IMR-90 (cell line): ENCODE measurements at regions not wholly inside any gene's neighbourhood (a gene's known extent, or its start where the extent isn't known, plus 50 kb on each side); places are given as distances from the start of the nearest gene placed in this dataset.

Experiments
- ATAC-seq: fragments of 200-7000 bp; cut with Tn5 transposase; 2 replicates; pipeline ENCODE4 v1.9.1; 2020; ENCODE audit warnings: low read depth, mild to moderate bottlenecking, moderate library complexity
- BruUV-seq: library from RNA; stranded (reverse); fragments of 400-500 nt; replicated peaks from 2 replicates; lab custom pipeline; 2021; lab: Mats Ljungman, UMichigan
- CTCF ChIA-PET: fragments of 300-600 bp; formaldehyde crosslinking; extraction: SDS; loops from one replicate; lab custom pipeline; 2021; ENCODE audit warnings: antibody characterized with exemption; lab: Yijun Ruan, JAX
- POLR2A ChIA-PET: fragments of 300-600 bp; sonication (Branson Sonifier 250); formaldehyde crosslinking; loops from one replicate; lab custom pipeline; 2022; ENCODE audit warnings: antibody characterized with exemption; ENCODE audit not compliant: unreplicated experiment; lab: Charles Lee
- DNase-seq: peaks from one replicate; pipeline ENCODE4 v3.0.0; 2013
- H2AFZ ChIP-seq: replicated peaks from 2 replicates; pipeline ENCODE3; 2013; ENCODE audit warnings: low read length, mild to moderate bottlenecking; ENCODE audit not compliant: poor library complexity
- H2AK5ac ChIP-seq: 2 replicates; pipeline ENCODE4 v1.6.1; 2013; ENCODE audit warnings: low read depth, low read length, inconsistent platforms
- H2AK9ac ChIP-seq: replicated peaks from 2 replicates; pipeline ENCODE3; 2013; ENCODE audit warnings: mild to moderate bottlenecking, low read depth, low read length, moderate library complexity; ENCODE audit not compliant: poor library complexity
- H2BK120ac ChIP-seq: 2 replicates; pipeline ENCODE4 v1.6.1; 2013; ENCODE audit warnings: low read depth, low read length, inconsistent platforms
- H2BK15ac ChIP-seq: 3 replicates; pipeline ENCODE4 v1.6.1; 2013; ENCODE audit warnings: low read depth, low read length, inconsistent platforms
- H2BK20ac ChIP-seq: 2 replicates; pipeline ENCODE4 v1.6.1; 2013; ENCODE audit warnings: low read depth, mild to moderate bottlenecking, inconsistent platforms, low read length, moderate library complexity
- H2BK5ac ChIP-seq: 2 replicates; pipeline ENCODE4 v1.6.1; 2013; ENCODE audit warnings: mild to moderate bottlenecking, low read depth, low read length, inconsistent platforms; ENCODE audit not compliant: poor library complexity, severe bottlenecking
- H3K14ac ChIP-seq: replicated peaks from 2 replicates; pipeline ENCODE4 v1.6.1; 2013; ENCODE audit warnings: low read depth, low read length, inconsistent platforms
- H3K18ac ChIP-seq: 2 replicates; pipeline ENCODE4 v1.6.1; 2013; ENCODE audit warnings: low read depth, low read length, control low read depth
- H3K23ac ChIP-seq: 2 replicates; pipeline ENCODE4 v1.6.1; 2013; ENCODE audit warnings: low read depth, low read length, inconsistent platforms
- H3K27ac ChIP-seq: 2 replicates; pipeline ENCODE4 v1.5.1; 2013; ENCODE audit warnings: mild to moderate bottlenecking, control low read depth, low read length; ENCODE audit not compliant: insufficient read depth
- H3K27me3 ChIP-seq: 2 replicates; pipeline ENCODE4 v1.6.1; 2013; ENCODE audit warnings: low read length; ENCODE audit not compliant: control insufficient read depth, insufficient read depth
- H3K36me3 ChIP-seq: 2 replicates; pipeline ENCODE4 v1.6.1; 2013; ENCODE audit warnings: low read length, mixed read lengths; ENCODE audit not compliant: control insufficient read depth, insufficient read depth
- H3K4ac ChIP-seq: 2 replicates; pipeline ENCODE4 v1.6.1; 2013; ENCODE audit warnings: low read depth, low read length, inconsistent platforms
- H3K4me1 ChIP-seq: 2 replicates; pipeline ENCODE4 v1.6.1; 2013; ENCODE audit warnings: low read length, mixed read lengths; ENCODE audit not compliant: control insufficient read depth, insufficient read depth
- H3K4me2 ChIP-seq: 2 replicates; pipeline ENCODE4 v1.6.1; 2013; ENCODE audit warnings: low read depth, mild to moderate bottlenecking, control low read depth, low read length, moderate library complexity
- H3K4me3 ChIP-seq: 2 replicates; pipeline ENCODE4 v1.5.1; 2013; ENCODE audit warnings: low read depth, mild to moderate bottlenecking, control low read depth, low read length, moderate library complexity; ENCODE audit not compliant: insufficient read depth
- H3K56ac ChIP-seq: 2 replicates; pipeline ENCODE4 v1.6.1; 2013; ENCODE audit warnings: low read length, inconsistent platforms; ENCODE audit not compliant: insufficient read depth; ENCODE audit errors: extremely low read depth
- H3K79me1 ChIP-seq, 2 experiments: 2 replicates each; pipeline ENCODE4 v1.6.1; 2013; ENCODE audit warnings: low read length in 2 of 2, inconsistent platforms in 1 of 2, low read depth in 1 of 2
- H3K9ac ChIP-seq: 2 replicates; pipeline ENCODE4 v1.6.1; 2013; ENCODE audit warnings: low read depth, low read length, control low read depth
- H3K9me1 ChIP-seq: 2 replicates; pipeline ENCODE4 v1.6.1; 2013; ENCODE audit warnings: low read length, inconsistent platforms; ENCODE audit not compliant: insufficient read depth
- H3K9me3 ChIP-seq: 2 replicates; pipeline ENCODE4 v1.6.1; 2013; ENCODE audit warnings: low read length; ENCODE audit not compliant: control insufficient read depth, insufficient read depth
- H4K20me1 ChIP-seq: 2 replicates; pipeline ENCODE4 v1.6.1; 2013; ENCODE audit warnings: low read length, inconsistent platforms; ENCODE audit not compliant: insufficient read depth
- H4K5ac ChIP-seq: 2 replicates; pipeline ENCODE4 v1.6.1; 2013; ENCODE audit warnings: mild to moderate bottlenecking, low read depth, low read length, control low read depth
- H4K8ac ChIP-seq, 2 experiments: 2 replicates each; pipeline ENCODE4 v1.6.1; 2013; ENCODE audit warnings: low read depth in 2 of 2, low read length in 2 of 2, control low read depth in 1 of 2, inconsistent platforms in 1 of 2
- H4K91ac ChIP-seq: 2 replicates; pipeline ENCODE4 v1.6.1; 2013; ENCODE audit warnings: low read depth, low read length, inconsistent platforms; ENCODE audit not compliant: insufficient read depth
- BHLHE40 ChIP-seq: fragments of 150-350 bp; IDR thresholded peaks from 2 replicates; pipeline ENCODE4 v1.6.1; 2016; ENCODE audit warnings: mild to moderate bottlenecking, low read depth, low read length
- CHD1 ChIP-seq: IDR thresholded peaks from 2 replicates; pipeline ENCODE4 v1.6.1; 2012; ENCODE audit warnings: low read depth, low read length, improper control_type of control experiment
- FOS ChIP-seq: fragments of 150-350 bp; IDR thresholded peaks from 2 replicates; pipeline ENCODE4 v1.6.1; 2016; ENCODE audit warnings: low read depth, low read length
- MAFK ChIP-seq: IDR thresholded peaks from 2 replicates; pipeline ENCODE4 v1.6.1; 2012; ENCODE audit warnings: low read depth, low read length, improper control_type of control experiment
- MAZ ChIP-seq: IDR thresholded peaks from 2 replicates; pipeline ENCODE4 v1.6.1; 2012; ENCODE audit warnings: low read depth, mild to moderate bottlenecking, low read length, improper control_type of control experiment, moderate library complexity, borderline replicate concordance
- MXI1 ChIP-seq: IDR thresholded peaks from 2 replicates; pipeline ENCODE4 v1.6.1; 2012; ENCODE audit warnings: low read depth, mild to moderate bottlenecking, low read length, moderate library complexity, borderline replicate concordance
- NFE2L2 ChIP-seq: fragments of 150-350 bp; IDR thresholded peaks from 2 replicates; pipeline ENCODE4 v1.6.1; 2016; ENCODE audit warnings: low read depth, mild to moderate bottlenecking, low read length
- POLR2A ChIP-seq: IDR thresholded peaks from 2 replicates; pipeline ENCODE4 v1.6.1; 2012; ENCODE audit warnings: mild to moderate bottlenecking, low read depth, low read length
- RFX5 ChIP-seq: IDR thresholded peaks from 2 replicates; pipeline ENCODE4 v1.8.0; 2012; ENCODE audit warnings: low read depth, mild to moderate bottlenecking, low read length, moderate library complexity
- SMC3 ChIP-seq: fragments of 150-350 bp; IDR thresholded peaks from 2 replicates; pipeline ENCODE4 v1.6.1; 2016; ENCODE audit warnings: low read depth, mild to moderate bottlenecking, antibody characterized with exemption, low read length, moderate library complexity
- WGBS, 2 experiments: methylation state at CpG; one replicate each; pipeline versions ENCODE4 v1.1.5 to v1.1.7; 2013; ENCODE audit warnings: missing lambda C conversion rate in 2 of 2; ENCODE audit not compliant: insufficient read length in 1 of 2; ENCODE audit errors: extremely low coverage in 2 of 2; 5-methylcytosine and 5-hydroxymethylcytosine counted together
- dilution Hi-C: fragments of 300-500 bp; cut with HindIII; formaldehyde crosslinking; loops from one replicate; pipeline ENCODE4 v1.14.3; 2018; ENCODE audit warnings: low sequenced_read_pairs; ENCODE audit not compliant: unreplicated experiment
- in situ Hi-C: fragments of 300-500 bp; cut with MboI; formaldehyde crosslinking; loops from 3 replicates; pipeline ENCODE4 v1.14.3; 2019; ENCODE audit warnings: low sequenced_read_pairs, inconsistent platforms, mixed read lengths
- intact Hi-C: fragments of 100-400 bp; cut with micrococcal nuclease; formaldehyde crosslinking; loops from 2 replicates; pipeline ENCODE4 v1.10.0; 2022
- TF ChIP-seq, protein P1 (sequence below): fragments of 150-350 bp; IDR thresholded peaks from 2 replicates; pipeline ENCODE4 v1.6.1; 2017; ENCODE audit warnings: mild to moderate bottlenecking, antibody characterized with exemption, low read length, low read depth
- TF ChIP-seq, protein P2 (sequence below): conservative IDR thresholded peaks from 2 replicates; pipeline ENCODE4 v1.5.1; 2012; ENCODE audit warnings: mild to moderate bottlenecking, low read depth, low read length, improper control_type of control experiment

DNA sequence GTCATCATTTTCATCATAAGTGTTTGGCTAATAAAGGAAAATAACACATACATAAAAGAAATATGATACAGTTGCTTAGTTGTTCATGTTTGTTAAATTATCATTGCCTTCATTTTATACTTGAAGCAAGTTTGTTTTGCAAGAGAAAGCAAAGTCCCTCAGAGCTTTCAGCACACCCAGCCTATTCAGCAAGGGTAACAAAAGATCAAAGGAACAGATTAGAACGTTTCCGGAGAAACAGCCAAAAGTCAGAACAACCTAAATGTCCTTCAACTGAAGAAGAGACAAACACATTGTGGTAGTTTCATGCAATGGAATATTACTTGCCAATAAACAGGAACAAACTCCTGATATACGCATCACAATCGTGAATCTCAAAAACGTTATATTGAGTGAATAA lies 380.7 kb downstream of the MZT1 start:
- Histone ChIP-seq H3K18ac (no peak overlapping the region), H3K27ac (no peak overlapping the region), H2BK15ac (no peak overlapping the region), H3K9me3 (peaks cover 3% of the 10 kb centered on the region), H2AFZ (no peak overlapping the region), H2BK5ac (no peak overlapping the region), H2BK120ac (no peak overlapping the region), H2BK20ac (no peak overlapping the region), H4K20me1 (no peaks in the 10 kb centered on the region), H4K8ac (no peak overlapping the region), H3K23ac (no peak overlapping the region), H3K4ac (no peak overlapping the region), H3K14ac (no peak overlapping the region), H3K4me2 (no peak overlapping the region), H3K4me1 (no peaks in the 10 kb centered on the region), H3K56ac (no peak overlapping the region), H2AK5ac (no peak overlapping the region), H4K5ac (no peak overlapping the region), H3K4me3 (no peak overlapping the region), H3K9ac (no peak overlapping the region), H3K36me3 (no peaks in the 10 kb centered on the region), H4K91ac (no peak overlapping the region), H3K79me1 (no peaks in the 10 kb centered on the region), H2AK9ac (no peak overlapping the region), H3K27me3 (no peaks in the 10 kb centered on the region), H3K9me1 (no peaks in the 10 kb centered on the region)
- in situ Hi-C loops (no loop called here), intact Hi-C loops (no loop called here), dilution Hi-C loops (no loop called here)
- ChIA-PET POLR2A (no interaction called here), CTCF (no interaction called here)
- TF ChIP-seq CHD1 (no peak), MAFK (no peak), SMC3 (no peak), BHLHE40 (no peak), FOS (no peak), MAZ (no peak), RFX5 (no peak), POLR2A (no peak), MXI1 (no peak), NFE2L2 (no peak)
- TF ChIP-seq, protein P1, sequence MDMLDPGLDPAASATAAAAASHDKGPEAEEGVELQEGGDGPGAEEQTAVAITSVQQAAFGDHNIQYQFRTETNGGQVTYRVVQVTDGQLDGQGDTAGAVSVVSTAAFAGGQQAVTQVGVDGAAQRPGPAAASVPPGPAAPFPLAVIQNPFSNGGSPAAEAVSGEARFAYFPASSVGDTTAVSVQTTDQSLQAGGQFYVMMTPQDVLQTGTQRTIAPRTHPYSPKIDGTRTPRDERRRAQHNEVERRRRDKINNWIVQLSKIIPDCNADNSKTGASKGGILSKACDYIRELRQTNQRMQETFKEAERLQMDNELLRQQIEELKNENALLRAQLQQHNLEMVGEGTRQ, result no peak
- TF ChIP-seq, protein P2, sequence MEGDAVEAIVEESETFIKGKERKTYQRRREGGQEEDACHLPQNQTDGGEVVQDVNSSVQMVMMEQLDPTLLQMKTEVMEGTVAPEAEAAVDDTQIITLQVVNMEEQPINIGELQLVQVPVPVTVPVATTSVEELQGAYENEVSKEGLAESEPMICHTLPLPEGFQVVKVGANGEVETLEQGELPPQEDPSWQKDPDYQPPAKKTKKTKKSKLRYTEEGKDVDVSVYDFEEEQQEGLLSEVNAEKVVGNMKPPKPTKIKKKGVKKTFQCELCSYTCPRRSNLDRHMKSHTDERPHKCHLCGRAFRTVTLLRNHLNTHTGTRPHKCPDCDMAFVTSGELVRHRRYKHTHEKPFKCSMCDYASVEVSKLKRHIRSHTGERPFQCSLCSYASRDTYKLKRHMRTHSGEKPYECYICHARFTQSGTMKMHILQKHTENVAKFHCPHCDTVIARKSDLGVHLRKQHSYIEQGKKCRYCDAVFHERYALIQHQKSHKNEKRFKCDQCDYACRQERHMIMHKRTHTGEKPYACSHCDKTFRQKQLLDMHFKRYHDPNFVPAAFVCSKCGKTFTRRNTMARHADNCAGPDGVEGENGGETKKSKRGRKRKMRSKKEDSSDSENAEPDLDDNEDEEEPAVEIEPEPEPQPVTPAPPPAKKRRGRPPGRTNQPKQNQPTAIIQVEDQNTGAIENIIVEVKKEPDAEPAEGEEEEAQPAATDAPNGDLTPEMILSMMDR, result no peak
- BruUV-seq, result no TSS peak
- WGBS, 2 experiments, result no CpG with 5 or more reads among the region's 5 CpGs
- no peak for DNase-seq
- no peak for ATAC-seq
